Stomach (tissue), 4 donors: ENCODE measurements at regions not wholly inside any gene's neighbourhood (a gene's known extent, or its start where the extent isn't known, plus 50 kb on each side); places are given as distances from the start of the nearest gene placed in this dataset.

ENCODE experiments used
- EP300 ChIP-seq: sonication (generic); formaldehyde crosslinking; IDR thresholded peaks from one replicate; pipeline ENCODE4 v1.6.1; 2017; ENCODE audit warnings: antibody characterized with exemption
- POLR2A ChIP-seq, 4 donors: fragments of 450-650 bp; IDR thresholded peaks; one replicate each; pipeline ENCODE4 v1.6.1; 2016; ENCODE audit warnings: antibody characterized with exemption in 4 of 4, control low read depth in 2 of 4, mild to moderate bottlenecking in 1 of 4, moderate library complexity in 1 of 4
- POLR2AphosphoS5 ChIP-seq, 3 donors: sonication (generic); formaldehyde crosslinking; IDR thresholded peaks; one replicate each; pipeline ENCODE4 v1.6.1; 2016; ENCODE audit warnings: antibody characterized with exemption in 3 of 3
- TF ChIP-seq, protein P1 (sequence below), 7 experiments: fragments of 450-650 bp in 4 of 7; fragments of 200-600 bp in 3 of 7; sonication (generic) in 3 of 7; IDR thresholded peaks; one replicate each; pipeline ENCODE4 v1.5.1; 2016 to 2019; ENCODE audit warnings: antibody characterized with exemption in 7 of 7, control low read depth in 2 of 7, mild to moderate bottlenecking in 1 of 7

DNA sequence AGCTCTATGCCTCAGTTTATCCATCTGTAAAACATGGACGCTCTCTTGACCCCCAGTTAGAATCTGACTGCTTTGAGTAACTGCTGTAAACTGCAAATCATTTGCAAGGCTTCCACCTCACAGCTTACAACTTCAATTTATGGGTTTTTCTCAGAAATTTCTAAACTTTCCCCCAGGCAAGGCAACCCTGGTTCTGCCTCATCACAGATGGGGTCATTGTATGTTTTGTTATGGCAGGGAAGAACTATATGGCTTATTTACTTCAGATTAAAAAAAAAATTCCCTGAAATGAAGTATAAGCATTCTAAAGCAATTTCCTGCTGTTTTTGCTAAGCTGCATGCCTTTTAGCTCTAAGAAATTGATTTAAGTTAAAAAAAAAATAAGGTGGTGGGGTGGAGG lies 60.0 kb downstream of the TMEM215 start:
- TF ChIP-seq, protein P1, sequence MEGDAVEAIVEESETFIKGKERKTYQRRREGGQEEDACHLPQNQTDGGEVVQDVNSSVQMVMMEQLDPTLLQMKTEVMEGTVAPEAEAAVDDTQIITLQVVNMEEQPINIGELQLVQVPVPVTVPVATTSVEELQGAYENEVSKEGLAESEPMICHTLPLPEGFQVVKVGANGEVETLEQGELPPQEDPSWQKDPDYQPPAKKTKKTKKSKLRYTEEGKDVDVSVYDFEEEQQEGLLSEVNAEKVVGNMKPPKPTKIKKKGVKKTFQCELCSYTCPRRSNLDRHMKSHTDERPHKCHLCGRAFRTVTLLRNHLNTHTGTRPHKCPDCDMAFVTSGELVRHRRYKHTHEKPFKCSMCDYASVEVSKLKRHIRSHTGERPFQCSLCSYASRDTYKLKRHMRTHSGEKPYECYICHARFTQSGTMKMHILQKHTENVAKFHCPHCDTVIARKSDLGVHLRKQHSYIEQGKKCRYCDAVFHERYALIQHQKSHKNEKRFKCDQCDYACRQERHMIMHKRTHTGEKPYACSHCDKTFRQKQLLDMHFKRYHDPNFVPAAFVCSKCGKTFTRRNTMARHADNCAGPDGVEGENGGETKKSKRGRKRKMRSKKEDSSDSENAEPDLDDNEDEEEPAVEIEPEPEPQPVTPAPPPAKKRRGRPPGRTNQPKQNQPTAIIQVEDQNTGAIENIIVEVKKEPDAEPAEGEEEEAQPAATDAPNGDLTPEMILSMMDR (IDR thresholded peaks at IDR 0.05), result no peak
- no peak for TF ChIP-seq POLR2AphosphoS5 (IDR thresholded peaks at IDR 0.05)
- TF ChIP-seq POLR2A (IDR thresholded peaks at IDR 0.05), result no peak
- no peak for TF ChIP-seq EP300
